Activated T-helper 1 cell treated with anti-CD3 and anti-CD28 coated beads, Interleukin-2, amount 50 U/mL, for 16 hours (primary cell): ENCODE measurements at regions not wholly inside any gene's neighbourhood (a gene's known extent, or its start where the extent isn't known, plus 50 kb on each side); places are given as distances from the start of the nearest gene placed in this dataset.

Experiments used
- DNase-seq, 2 donors: peaks; one replicate each; pipeline ENCODE4 v3.0.0-alpha.2; 2020; ENCODE audit warnings: low read depth in 1 of 2, low spot score in 1 of 2

DNA sequence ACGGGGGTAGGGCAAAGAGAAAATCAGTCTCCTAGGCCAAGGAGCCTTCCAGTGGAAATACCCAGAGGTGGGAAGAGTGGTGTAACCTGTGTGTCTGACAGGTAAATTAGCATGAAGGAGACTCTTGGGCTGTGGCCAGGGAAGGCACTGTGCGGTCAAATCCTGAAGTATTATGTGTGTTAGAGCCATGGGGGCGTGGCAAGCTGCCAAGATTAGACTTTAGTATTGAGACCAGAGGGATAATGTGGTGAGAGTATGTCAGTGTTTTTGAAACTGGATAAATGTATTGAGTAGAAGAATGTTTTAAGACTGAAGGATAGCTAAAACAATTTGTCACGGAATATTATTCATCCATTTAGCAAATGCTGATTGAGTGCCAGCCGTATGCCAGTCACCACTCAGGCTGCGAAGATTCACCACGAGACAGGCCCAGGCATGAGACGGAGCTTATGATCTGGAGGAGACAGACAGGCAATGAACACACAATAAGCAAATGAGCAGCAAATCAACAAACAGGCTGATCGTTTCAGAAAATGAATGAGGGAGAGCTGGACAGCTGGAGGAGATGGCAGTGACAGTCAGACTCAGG, 445.9 kb downstream of the MCTP2 start:
- DNase-seq, result no peak

DNA sequence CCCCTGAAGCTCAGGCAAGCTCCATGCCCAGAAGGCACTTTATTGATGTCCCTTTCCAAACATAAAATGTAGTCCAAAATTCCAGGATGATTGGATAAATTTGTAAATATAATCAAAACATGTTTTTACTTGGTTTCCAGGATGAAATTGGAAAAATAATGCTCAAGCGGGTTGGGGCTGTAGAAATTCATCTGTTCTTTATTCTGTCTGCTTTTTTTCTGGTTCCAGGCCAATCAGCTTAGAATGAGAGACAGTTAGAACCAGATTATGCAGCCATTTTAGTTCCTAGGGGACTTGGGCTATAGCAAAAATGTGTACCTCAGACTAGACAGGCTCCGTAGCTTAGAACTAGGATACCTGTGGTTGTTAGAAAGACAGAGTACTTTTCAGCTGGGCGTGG, 450.8 kb downstream of the MCTP2 start:
- DNase-seq, result no peak

DNA sequence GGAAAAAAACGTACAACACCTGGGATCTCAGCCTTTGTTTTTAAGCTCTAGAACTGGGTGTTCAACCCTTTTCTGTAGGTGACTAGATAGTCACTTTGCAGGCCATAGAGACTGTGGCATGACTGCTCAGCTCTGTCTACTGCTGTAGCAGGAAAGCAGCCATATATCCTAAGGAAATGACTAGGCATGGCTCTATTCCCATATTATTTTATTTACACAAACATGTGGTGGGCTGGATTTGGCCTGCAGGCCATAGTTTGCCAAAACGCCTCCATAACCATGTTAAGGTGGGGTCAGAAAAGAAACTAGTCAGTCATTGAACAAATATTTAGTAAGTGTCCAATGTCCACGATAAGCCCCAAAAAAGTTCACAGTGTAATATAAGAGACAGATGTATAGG, 452.5 kb downstream of the MCTP2 start:
- no peak for DNase-seq

DNA sequence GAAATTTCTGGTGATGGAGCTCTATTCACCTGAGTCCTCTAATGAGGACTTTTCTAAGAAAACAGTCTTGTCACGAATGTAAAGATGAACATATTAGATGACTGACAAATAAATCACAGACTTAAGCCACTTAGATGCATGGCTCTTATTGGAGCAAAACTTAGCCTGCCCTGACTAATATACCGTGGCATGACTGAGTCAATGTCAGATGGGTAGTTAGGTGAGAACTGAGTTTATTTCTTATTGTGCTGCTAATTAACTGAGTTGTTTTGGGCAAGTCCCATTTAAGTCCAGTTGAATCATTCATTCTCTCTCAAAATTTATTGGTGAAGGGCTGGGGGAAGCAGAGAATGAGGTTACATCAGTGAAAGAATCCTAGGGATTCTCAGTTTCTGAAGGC, 459.8 kb downstream of the MCTP2 start:
- DNase-seq, result no peak

DNA sequence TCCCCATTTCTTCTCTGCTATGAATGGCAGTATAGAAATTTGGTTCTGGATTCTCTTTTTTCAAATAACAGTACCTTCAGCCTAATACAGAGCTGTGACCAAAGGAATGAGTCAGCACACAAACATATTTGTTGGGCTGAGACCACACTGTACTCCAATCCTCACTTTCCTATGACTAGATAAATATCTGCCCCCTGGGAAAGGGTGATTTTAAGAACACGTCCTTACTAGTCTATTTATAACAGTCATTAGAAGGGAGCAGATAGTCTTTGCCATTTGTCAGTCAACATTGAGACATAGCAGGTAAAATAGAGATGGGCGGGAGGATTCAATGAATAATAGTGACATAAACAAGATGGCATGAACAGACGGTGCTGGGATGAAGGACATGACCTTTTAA, 461.3 kb downstream of the MCTP2 start:
- DNase-seq, result no peak

DNA sequence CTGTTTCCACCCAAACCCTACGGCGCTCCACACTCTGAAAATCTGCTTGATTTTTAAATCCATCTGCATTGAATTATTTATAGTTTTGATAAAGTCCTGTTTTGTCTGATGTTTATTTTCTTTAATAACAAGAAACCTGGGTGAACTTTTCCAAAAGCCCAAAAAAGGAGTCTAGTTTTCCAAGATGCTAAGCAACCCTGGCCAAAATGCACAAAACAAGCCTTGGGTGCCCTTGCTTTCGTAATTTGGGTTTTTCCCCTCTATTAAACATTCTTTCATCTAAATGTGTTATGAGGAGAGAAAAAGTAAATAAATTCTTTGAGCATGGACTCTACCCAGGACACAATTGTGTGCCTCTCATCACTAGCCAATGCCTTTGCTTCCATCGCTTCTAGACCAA, 468.9 kb downstream of the MCTP2 start:
- DNase-seq, result no peak

DNA sequence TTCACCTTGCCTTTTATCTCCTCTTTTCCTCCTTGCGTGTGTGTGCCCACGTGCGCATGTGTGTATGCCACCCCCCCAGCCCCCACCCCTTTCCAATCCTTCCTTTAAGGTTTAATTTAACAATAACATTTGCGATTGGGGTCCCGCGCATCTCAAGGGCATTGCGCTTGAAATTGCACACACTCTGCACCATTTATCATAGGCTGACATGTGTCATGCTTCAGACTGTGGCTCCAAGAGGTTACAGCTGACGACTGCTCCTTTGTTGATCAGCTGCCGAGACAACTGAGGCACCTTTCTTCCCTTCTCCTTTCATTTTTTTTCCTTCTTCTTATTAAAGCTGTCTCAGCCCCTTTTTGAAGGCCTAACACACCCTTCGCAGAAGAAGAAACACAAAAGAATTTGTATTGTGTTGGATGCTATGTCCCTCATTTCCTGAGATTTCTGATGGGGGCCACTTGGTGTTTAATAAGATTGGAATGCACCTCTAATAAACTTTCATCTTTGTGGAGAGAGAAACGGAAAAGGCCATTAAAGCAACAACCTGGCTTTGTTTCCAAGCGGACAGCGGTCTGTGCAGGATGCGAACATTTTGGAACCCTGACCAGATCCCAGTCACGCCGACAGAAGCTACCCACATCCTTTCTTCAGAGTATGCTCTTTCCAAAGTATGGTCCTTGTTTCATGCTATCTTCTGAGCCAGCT, 470.1 kb downstream of the MCTP2 start:
- DNase-seq, result no peak

DNA sequence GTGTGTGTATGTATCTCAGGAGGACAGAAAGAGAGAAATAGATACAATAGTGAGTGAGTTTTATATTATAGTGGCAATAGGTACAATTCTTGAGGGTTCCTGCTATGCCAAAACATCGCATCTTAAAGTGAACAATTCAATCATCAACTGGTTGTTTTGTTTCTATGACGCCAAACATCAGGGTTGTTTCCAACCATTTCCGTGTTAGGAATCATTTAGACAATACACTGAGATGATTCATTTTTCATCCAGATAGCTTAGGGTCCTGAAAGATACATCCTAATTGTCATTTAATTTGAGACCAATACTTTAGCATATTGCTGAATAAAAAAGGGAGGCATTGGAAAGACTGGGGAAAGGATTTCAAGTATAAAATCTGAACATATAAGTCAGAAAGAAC, 472.2 kb downstream of the MCTP2 start:
- no peak for DNase-seq

DNA sequence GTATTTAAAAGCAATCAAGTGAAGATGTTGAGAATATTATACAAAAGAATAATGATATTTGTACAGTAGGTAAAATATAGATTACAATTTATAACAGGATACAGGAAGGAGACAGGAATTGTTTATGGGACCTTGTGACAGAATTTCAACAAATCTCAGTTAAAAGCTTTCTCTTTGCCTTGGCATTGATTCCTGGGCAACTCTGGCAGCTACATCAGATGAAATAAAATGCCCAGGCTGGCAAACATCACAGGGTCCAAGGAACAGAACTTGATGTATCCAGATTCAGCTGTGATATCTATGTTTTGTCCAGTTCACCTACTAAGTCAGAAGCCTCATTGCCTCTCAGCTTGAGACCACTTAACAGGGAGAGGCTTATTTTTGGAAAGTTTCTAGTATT, 473.1 kb downstream of the MCTP2 start:
- no peak for DNase-seq

DNA sequence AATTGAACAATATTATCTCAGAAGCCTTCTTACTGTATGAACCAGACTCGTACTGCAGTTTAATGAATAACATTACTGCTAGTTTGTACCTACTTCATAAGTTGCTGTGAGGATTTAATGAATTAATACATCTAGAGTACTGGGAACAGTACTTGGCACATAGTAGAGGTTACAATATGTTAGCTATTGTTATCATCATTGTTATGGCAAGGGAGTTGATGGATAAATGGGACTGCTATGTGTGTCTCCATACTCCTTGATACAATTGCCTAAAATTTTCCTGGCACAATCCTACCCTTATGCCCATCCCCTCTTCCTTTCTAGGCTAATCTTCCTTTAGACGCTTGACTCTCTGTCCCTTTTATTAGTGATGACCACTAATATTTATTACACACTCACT, 473.6 kb downstream of the MCTP2 start:
- no peak for DNase-seq

DNA sequence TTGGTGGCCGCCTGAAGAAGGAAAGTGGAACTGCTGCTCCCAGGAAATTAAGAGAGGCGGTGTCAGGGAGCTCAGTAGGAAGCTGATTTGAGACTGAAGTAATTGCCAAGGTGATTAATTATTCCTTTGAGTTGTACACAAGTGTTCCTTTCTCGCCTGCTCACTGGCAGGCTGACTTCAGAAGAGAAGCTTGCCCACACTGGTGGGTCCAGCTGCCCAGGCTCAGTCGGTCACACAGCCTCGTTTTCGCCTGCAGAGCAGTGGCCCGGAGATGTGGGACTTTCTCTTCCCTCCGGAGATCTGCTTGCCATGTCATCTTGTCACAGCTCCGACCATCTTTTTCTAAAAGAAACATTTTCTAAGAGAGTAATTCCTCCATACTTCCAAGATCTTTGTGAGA, 478.0 kb downstream of the MCTP2 start:
- no peak for DNase-seq

DNA sequence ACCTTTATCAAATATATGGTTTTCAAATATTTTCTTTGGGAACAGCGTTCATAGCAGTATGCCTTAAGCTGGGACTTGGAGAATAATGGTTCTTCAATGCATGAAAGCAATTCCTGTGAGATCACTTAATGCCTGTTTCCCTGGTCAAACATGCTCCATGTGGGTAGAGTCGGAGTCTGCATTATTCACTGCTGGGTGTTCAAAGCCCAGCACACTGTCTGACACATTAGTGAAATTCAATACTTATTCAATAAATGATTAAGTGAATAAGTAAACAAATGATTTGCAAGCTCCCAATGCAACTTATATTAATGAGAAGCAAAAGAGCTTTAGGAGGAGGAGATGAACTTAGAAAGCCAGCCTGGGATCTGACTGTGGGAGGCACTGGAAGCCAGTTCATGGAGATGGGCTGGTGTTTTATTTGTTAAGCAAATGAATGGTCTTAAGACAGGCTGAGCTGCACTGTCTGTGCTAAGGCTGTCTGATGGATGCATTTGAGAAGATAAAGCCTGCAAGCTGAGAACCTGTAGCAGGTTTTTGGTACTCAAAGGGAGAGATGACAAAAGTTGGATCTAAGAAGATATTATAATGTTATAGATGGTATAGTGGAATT, 490.8 kb downstream of the MCTP2 start:
- no peak for DNase-seq

DNA sequence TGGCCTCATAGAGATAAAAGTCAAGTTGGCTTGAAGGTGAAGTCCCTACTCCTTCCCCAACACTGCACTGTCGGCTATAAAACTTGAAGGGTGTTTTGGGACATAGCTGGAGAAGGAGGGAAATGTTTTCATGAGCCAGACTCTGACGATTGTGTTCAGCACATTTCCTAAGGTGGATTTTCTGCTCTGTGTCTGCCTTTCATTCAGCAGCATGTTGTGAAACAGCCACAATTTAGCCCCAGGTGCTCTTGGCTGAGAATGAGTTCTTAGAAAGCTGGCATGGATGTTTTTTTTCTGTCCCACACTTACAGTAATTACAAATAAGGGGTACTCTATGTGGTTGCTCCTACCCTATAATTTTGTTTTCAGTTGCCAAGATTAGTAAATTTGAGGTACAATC, 492.4 kb downstream of the MCTP2 start:
- DNase-seq, result no peak

DNA sequence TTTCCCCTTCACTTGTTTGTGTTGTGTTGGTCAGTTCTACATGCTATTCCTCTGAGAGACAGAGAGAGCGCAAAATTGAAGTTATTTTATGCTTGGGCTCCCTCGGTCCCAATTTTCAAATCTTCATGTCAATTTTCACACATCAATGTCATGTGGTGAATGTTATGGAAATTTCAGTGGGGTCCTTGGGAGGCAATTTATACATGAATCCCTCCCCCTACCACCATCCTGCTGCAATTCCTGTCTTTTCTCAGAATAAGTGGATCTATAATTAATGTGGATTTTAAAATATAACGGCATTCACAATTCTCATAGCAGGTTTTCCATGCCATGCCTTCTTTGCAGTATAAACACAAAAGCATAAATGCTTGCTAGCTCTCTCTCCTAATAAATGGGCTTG, 499.9 kb downstream of the MCTP2 start:
- no peak for DNase-seq

DNA sequence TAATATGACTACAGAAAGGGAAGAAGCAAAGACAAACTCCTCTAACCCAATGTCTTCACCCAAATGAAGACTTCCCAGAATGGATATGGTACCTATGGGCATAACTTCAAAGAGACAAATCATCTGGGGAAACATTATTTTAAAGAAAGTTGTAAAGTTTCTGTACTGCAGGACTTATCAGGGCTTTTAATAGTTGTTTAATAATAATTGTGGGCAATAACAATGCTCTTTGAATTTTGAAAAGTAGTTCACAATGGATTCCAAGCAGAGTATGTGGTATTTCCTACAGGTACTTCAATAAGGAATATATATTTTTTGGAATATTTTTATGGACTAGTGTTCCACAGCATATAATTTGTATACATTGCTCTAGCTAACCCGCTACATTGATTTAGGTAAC, 503.1 kb downstream of the MCTP2 start:
- DNase-seq, result no peak

DNA sequence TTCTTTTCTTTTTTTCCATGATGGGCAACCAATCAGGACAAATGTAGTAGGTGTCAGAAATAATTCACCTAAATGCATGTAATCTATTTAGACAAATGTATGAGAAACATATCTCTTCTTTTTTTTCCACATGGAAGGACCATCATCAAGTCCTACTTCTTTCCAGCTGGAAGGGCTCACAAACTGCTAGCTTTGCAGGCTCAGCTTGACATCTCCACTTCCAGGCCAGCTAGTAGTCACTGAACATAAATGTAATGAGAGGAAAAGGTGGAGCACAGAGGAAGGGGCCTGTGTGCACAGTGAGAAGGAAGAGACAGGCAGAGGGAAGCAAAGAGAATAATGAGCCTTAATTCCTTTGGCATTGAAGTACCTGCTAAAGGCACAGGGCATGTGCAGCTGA, 504.9 kb downstream of the MCTP2 start:
- DNase-seq, result no peak

DNA sequence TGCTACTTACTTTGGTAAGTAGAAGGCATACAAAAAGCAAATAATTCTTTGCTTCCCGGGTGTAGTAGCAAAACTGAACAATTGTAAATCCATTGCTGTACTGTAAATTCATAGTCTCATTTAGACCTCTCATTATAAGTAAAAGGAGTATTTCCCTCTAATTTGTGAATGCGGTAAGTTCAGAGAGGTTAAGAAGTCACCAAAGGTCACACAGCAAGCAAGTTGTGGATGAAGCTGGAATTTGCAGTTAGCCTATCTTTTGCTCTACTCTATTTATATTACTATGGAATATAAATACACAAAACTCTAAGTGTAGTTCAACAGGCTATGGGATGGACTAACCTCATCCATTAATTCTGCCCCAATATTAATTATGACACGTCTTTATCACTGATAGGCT, 508.3 kb downstream of the MCTP2 start:
- no peak for DNase-seq

DNA sequence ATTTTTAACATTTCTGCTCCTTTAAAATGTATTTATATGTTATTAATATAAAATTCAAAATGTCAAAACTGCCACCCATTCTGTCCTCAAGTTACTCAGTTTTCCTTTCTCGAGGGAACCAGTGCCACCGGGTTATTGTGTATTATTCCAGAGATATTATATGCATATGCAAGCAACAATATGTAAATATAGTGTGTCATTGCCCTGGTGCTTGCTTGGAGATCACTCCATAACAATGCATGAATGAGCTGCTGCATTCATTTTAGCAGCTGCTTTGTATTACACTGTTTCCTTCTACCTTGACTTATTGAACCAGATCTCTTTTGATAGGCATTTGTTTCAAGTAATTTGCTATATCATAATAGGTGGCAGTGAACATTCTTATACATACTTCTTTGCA, 509.1 kb downstream of the MCTP2 start:
- DNase-seq, result no peak

DNA sequence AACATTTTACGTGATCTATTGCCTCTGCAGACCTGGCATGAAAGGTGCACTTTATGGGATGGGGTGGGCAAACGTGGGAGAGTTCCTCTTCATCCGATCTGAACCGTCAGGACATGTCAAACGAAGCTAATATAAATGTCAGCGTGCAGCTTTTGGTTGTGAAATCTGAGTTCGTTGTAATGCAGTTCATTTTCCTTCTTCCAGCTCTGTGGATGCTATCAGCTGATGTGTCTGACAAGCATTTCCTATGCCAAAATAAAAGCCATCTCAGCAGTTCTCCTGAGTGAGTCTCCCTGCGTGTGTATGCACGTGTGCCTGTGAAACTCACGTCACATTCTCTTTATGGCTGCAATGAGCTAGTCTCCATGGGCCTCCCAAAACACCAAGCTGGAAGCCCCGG, 512.3 kb downstream of the MCTP2 start:
- no peak for DNase-seq

DNA sequence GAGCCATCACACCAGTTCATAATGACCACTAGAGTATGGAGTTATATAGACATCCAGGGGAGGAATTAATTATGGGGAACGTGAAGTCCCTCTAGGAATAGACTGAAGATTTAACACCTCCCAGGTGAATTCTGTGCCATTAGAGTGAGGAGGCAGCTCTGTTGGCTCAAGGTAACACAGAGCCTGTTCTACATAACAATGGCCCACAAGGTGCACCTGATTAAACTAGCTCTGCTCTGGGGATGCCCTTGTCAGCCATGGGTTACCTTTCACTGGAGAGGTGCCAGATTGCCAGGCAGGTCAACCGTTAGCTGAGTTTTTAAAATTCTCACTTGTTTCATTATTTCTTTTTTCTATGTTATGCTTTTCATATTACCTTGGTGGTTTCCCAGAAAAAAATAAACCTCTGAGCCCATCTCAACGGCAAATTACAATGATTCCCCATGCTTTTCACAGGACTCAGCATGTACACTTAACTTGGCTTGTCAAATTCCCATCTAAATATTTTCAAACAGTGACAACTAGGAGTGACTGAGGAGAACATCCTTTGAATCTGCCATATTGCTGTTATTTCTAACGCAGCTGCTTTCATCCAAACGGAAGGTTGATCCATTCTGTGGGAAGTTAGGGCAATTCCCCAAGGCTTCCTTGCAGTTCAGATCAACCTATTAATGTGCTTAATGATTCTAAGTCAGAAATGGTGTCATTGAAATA, 512.9 kb downstream of the MCTP2 start:
- no peak for DNase-seq

DNA sequence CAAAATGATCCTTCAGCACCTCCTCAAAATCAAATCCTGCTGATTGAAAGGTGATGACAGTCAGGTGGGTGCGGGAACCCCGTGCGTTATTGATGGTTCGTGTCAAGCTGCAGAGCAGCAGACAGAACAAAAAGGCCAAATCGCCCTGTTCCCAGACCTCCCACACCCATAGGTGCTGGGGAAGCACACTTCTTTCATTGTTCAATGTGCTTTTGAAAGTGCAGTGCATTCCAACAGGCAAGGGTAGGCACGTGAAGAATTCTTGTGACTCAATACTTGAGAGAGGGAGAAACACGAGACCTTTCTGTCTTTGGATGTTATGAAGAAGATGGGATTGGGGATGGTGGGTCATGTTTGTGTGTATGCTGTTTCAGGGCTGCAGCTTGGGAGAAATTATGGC, 514.0 kb downstream of the MCTP2 start:
- no peak for DNase-seq

DNA sequence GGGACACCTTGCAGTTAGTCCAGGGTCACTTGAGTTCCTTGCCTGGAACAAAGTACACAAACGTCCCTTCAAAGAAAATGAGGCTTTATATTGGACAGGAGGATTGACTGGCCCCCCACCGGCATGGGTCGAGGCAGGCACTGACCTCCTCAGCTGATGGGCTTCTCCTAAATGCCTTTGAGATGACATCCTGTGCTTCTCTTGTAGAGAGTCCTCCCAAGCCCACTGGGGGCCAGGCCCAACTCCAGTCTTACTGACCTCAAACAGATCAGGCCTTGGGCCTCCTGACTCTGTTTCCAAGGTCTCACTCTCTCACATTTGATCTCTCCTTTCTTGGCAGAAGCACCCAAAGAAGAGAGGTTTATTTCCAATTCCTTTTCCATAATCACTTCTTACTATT, 516.1 kb downstream of the MCTP2 start:
- DNase-seq, result no peak
